Mammary epithelial cell (primary cell): ENCODE measurements at regions not wholly inside any gene's neighbourhood (a gene's known extent, or its start where the extent isn't known, plus 50 kb on each side); places are given as distances from the start of the nearest gene placed in this dataset.
"Not testable (repeated sequence)": the region's sequence is repeated elsewhere in the genome, so short reads cannot be mapped to it uniquely, and the experiment has no call there.

ENCODE experiments used
- CTCF ChIP-seq, 2 donors: IDR thresholded peaks in 1 of 2; conservative IDR thresholded peaks in 1 of 2; 2 replicates each; pipeline ENCODE4 v1.5.1; 2011 to 2012; ENCODE audit warnings: inconsistent platforms in 2 of 2, low read length in 2 of 2, mild to moderate bottlenecking in 2 of 2, control low read depth in 1 of 2, low read depth in 1 of 2; ENCODE audit not compliant: insufficient read depth in 1 of 2; ENCODE audit errors: extremely low read depth in 1 of 2
- EZH2 ChIP-seq: IDR thresholded peaks from 2 replicates; pipeline ENCODE4 v1.6.1; 2012; ENCODE audit warnings: low read length, inconsistent platforms, borderline replicate concordance

GRCh38 chr9:138198963-138199362 is 321.4 kb downstream of the CACNA1B start:
- not testable (repeated sequence) for TF ChIP-seq EZH2; CTCF (conservative IDR thresholded peaks at IDR 0.05 in 1 of 2, IDR thresholded peaks at IDR 0.05 in 1 of 2; ENCODE audit: extremely low read depth in 1 of 2, insufficient read depth in 1 of 2, low read depth in 1 of 2, low read length in 2 of 2)
